Activated CD4-positive, alpha-beta T cell treated with anti-CD3 and anti-CD28 coated beads, Interleukin-2, amount 50 U/mL, for 16 hours (primary cell): ENCODE measurements at regions not wholly inside any gene's neighbourhood (a gene's known extent, or its start where the extent isn't known, plus 50 kb on each side); places are given as distances from the start of the nearest gene placed in this dataset.
"Not testable (repeated sequence)": the region's sequence is repeated elsewhere in the genome, so short reads cannot be mapped to it uniquely, and the experiment has no call there.

Source experiments
- DNase-seq: peaks from one replicate; pipeline ENCODE4 v3.0.0-alpha.2; 2020

- DNase-seq = not testable (repeated sequence)
Measured at GRCh38 chr1:66424530-66424929, 109.4 kb upstream of the SGIP1 start.

GRCh38 chr1:66426239-66426853, 107.6 kb upstream of the SGIP1 start:
- no peak for DNase-seq

- not testable (repeated sequence) for DNase-seq
Measured at GRCh38 chr1:66430815-66431214, 103.1 kb upstream of the SGIP1 start.

GRCh38 chr1:66431999-66432398, 102.0 kb upstream of the SGIP1 start:
- DNase-seq = no peak

GRCh38 chr1:66433611-66434010, 100.3 kb upstream of the SGIP1 start:
- DNase-seq = no peak

GRCh38 chr1:66434096-66434495, 99.9 kb upstream of the SGIP1 start:
- DNase-seq = no peak

GRCh38 chr1:66435541-66435940, 98.4 kb upstream of the SGIP1 start:
- no peak for DNase-seq

GRCh38 chr1:66436378-66437135, 97.4 kb upstream of the SGIP1 start:
- DNase-seq = peak; percentile 86

GRCh38 chr1:66437136-66437401, 96.9 kb upstream of the SGIP1 start:
- DNase-seq = peak; percentile 5

- peak; percentile 15 for DNase-seq
Measured at GRCh38 chr1:66438062-66438461, 95.9 kb upstream of the SGIP1 start.

- no peak for DNase-seq
Measured at GRCh38 chr1:66438501-66438900, 95.5 kb upstream of the SGIP1 start.

GRCh38 chr1:66439031-66439740, 94.8 kb upstream of the SGIP1 start:
- peak; percentile 60 for DNase-seq

GRCh38 chr1:66443793-66444192, 90.2 kb upstream of the SGIP1 start:
- no peak for DNase-seq

- DNase-seq = no peak
Measured at GRCh38 chr1:66444438-66445265, 89.3 kb upstream of the SGIP1 start.

- DNase-seq = peak; percentile 81
Measured at GRCh38 chr1:66445492-66446181, 88.3 kb upstream of the SGIP1 start.

- peak; percentile 84 for DNase-seq
Measured at GRCh38 chr1:66446261-66447001, 87.5 kb upstream of the SGIP1 start.

- no peak for DNase-seq
Measured at GRCh38 chr1:66450043-66450514, 83.9 kb upstream of the SGIP1 start.

GRCh38 chr1:66450847-66451246, 83.1 kb upstream of the SGIP1 start:
- no peak for DNase-seq

GRCh38 chr1:66452162-66452561, 81.8 kb upstream of the SGIP1 start:
- DNase-seq = no peak

GRCh38 chr1:66452982-66453381, 81.0 kb upstream of the SGIP1 start:
- no peak for DNase-seq

GRCh38 chr1:66455446-66455845, 78.5 kb upstream of the SGIP1 start:
- no peak for DNase-seq

GRCh38 chr1:66460776-66461175, 73.2 kb upstream of the SGIP1 start:
- no peak for DNase-seq
